GM18873 (cell line): ENCODE measurements at regions not wholly inside any gene's neighbourhood (a gene's known extent, or its start where the extent isn't known, plus 50 kb on each side); places are given as distances from the start of the nearest gene placed in this dataset.

Experiments
- ATAC-seq: cut with Tn5 transposase; IDR thresholded peaks from one replicate; pipeline ENCODE4 v1.9.1; 2021; ENCODE audit warnings: mild to moderate bottlenecking, moderate library complexity, moderate number of reproducible peaks; ENCODE audit not compliant: unreplicated experiment, low FRiP score

DNA sequence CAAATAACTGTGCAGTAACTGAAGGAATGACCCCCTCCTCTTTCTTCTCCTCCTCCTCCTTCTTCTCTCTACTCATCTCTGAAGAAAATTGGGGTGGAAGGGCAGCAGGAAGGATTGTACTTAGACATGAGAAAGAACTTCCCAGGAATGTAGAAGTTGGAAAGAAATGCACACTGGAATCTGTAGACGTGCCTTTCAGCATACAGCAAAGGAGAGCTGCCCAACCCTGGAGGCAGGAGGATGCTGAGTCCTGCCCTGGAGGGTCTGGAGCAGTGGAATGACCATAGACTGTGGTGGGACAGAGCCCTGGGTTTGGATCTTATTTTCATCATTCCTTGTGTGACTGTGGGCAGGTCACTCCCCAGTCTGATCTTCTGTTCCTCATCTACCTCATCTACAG lies 80.1 kb downstream of the PJA1 start:
- no peak for ATAC-seq

DNA sequence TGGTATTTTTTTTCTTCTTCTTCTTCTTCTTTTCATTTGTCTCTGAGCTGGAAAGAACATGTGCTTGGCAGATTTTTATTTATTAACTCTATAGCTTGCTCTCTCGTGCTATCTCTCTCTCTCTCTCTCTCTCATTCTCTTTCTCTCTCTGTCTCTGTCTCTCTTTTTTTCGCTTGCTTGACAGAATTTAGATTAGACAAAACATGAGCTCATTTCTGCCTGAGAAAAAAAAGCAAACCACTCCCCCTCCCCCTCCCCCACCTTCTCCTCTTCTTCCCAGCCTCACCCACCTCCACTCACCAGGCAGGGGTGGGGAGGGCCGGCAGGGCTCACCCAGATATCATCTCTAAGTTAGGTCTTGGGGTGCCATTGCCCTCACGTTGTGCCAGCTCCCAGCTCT lies 81.5 kb downstream of the PJA1 start:
- ATAC-seq: no peak

DNA sequence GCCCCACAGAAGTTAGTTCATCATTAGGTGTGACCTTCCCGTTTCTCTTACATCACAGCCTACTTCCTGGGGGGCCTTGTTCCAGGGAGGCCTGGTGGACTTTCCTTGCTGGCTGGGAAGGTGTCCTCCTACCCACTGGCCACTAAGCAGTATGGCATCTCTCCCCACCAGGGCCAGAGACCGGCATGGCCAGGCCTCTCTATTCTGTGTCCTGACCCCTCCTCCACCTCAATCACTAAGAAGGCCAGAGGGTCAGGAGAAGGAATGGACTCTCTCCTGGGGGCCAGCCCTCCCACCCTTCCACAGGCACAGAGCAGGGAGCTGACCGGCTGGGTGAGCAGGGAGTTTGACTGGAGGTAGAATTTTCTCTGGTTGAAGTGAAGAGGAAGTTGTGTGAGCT lies 81.9 kb downstream of the PJA1 start:
- ATAC-seq: no peak

GRCh38 chrX:69082753-69083150 lies 82.5 kb downstream of the PJA1 start:
- no peak for ATAC-seq

DNA sequence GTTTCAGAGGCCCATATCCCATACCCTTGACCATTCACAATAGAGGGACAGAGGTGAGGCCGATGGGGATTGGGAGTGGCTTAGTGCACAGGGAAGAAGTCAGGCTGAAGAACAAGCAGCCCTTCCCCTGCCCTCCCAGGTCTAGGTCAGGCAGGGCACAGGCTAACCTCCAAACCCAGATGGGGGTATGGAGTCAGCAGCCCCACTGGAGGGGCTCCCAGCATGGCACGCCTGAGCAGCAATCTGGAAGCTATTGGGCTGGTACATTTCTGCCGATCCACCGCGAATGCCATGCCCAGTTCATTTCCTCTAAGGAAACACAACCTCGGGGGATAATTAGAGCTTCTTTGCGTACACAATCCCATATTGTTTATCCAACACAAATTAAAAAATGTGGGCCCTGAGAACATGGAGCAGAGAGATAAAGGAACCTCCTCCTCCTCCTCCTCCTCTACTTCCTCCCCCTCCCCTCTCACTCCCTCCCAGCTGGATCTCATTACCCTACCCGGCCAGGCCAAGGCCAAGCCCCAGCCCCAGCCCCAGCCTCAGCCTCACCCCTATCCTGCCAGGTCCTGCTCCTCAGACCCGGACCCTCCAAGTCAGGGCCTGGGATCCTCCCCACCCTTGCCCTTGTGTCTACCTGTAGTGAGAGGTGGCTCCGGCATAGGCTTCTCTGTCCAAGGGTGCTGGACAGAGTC lies 83.0 kb downstream of the PJA1 start:
- ATAC-seq: no peak

DNA sequence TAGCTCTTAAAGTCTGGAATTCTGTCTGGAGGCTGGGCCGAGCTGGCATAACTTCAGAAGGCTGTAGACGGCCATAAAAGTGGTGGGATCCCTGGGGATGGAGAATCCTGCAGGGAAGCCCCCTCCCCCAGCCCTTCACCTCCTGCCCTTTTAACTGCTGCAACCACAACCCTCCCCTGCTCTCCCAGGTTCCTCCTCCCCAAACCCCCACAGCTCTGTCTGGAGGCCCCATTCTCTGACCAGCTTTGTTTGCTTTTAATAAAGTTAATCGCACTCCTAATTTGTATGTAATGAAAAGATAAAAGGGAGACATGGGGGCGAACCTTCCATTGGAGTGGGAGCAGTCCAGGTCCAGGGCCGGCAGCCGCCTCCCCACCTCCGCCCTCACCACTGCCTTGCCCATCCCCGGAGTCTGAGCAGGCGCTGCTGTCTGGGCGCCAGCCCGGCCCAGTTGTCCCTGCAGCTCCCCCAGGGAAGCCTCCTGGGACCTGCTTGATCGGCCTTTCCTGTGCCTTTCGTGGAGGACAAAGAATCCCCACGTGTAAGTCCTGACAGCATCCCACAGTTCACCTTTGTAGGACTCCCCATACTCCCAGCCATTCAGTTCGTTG lies 84.3 kb downstream of the PJA1 start:
- no peak for ATAC-seq

GRCh38 chrX:69079268-69079667 lies 86.0 kb downstream of the PJA1 start:
- ATAC-seq: no peak

DNA sequence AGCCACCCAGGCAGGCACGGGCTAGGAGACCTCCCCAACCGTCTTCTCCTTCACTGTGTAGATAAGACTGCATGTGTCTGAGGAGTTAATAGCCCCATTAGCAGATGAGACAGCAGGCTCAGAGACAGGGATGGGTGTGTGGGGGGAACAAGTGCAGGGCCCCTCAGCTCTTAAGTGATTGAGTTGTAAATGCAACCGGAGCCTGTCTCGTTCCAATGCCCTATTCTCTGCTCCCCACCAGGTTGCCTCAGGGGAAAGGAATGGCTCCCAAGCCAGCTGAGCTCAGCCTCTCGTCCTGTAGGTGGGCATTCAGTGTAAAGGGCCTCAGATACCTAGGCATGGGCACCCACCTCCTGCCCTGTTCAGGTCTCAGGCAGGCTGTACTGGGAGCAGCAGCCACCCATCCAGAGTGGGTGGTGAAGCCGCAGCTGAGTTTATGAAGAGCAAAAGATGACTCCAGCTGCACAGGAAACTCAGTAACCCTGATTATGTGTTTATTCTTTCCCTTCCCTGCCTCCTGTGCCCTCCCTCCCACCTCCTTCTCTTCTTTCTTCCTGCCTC lies 87.3 kb downstream of the PJA1 start:
- ATAC-seq: no peak

- ATAC-seq: no peak
These were observed 89.2 kb downstream of the PJA1 start for GRCh38 chrX:69076088-69076487.

GRCh38 chrX:69074726-69075125 lies 90.5 kb downstream of the PJA1 start:
- ATAC-seq: no peak

GRCh38 chrX:69073721-69074120 lies 91.5 kb downstream of the PJA1 start:
- ATAC-seq: no peak

- no peak for ATAC-seq
These were observed 92.0 kb downstream of the PJA1 start for GRCh38 chrX:69073241-69073640.

DNA sequence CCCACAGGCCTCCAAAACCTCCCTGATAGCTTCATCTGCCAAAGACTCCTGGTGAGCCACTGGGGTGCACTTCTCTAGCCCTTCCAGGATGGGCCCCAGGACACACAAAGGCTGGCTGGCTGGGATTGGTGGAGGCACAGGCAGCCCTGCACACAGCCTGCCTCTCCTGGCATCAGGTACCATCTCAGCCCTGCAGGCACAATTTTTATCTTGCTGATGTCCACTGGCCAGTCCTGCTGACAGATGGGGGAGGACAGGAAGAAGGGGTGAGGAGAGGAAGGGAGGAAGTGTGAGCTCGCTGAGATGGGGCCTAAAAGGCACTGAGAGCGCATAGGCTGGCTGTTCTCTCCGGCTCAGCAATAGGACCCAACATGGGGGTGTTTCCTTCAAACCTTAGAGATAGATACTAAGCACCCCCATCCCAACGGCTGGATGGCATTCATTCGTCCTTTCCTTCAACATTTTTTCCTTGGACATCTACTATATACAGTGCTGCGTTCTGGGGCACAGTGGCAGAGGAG lies 92.7 kb downstream of the PJA1 start:
- ATAC-seq: no peak

- ATAC-seq: no peak
These were observed 94.2 kb downstream of the PJA1 start for GRCh38 chrX:69070949-69071650.

- no peak for ATAC-seq
These were observed 95.4 kb downstream of the PJA1 start for GRCh38 chrX:69069876-69070275.

GRCh38 chrX:69069086-69069445 lies 96.2 kb downstream of the PJA1 start:
- no peak for ATAC-seq

- ATAC-seq: no peak
These were observed 96.8 kb downstream of the PJA1 start for GRCh38 chrX:69068301-69069085.

- ATAC-seq: no peak
These were observed 97.4 kb downstream of the PJA1 start for GRCh38 chrX:69067841-69068240.

GRCh38 chrX:69066966-69067525 lies 98.2 kb downstream of the PJA1 start:
- ATAC-seq: no peak

GRCh38 chrX:69066021-69066757 lies 99.1 kb downstream of the PJA1 start:
- no peak for ATAC-seq
